Mesenchymal stem cell (in vitro differentiated cells and primary cell): ENCODE measurements at regions not wholly inside any gene's neighbourhood (a gene's known extent, or its start where the extent isn't known, plus 50 kb on each side); places are given as distances from the start of the nearest gene placed in this dataset.
A peak's percentile ranks its signal among the peaks of the same experiment; 100 is the strongest.

Experiments
- DNase-seq: peaks from one replicate; pipeline ENCODE4 v3.0.0-alpha.2; 2013
- H2AFZ ChIP-seq: one replicate; pipeline ENCODE4 v1.6.1; 2013; ENCODE audit warnings: low read depth, mild to moderate bottlenecking, control low read depth, inconsistent platforms, low read length, moderate library complexity
- H2AK5ac ChIP-seq: 2 replicates; pipeline ENCODE4 v1.6.1; 2013; ENCODE audit warnings: low read length, moderate library complexity, mild to moderate bottlenecking, inconsistent platforms; ENCODE audit not compliant: severe bottlenecking
- H2BK120ac ChIP-seq: one replicate; pipeline ENCODE4 v1.6.1; 2013; ENCODE audit warnings: low read depth, mild to moderate bottlenecking, inconsistent platforms, low read length, moderate library complexity
- H2BK12ac ChIP-seq, 2 experiments: one replicate each; pipeline ENCODE4 v1.6.1; 2013; ENCODE audit warnings: inconsistent platforms in 2 of 2, low read length in 2 of 2, mild to moderate bottlenecking in 2 of 2, moderate library complexity in 2 of 2, control low read depth in 1 of 2
- H2BK15ac ChIP-seq: one replicate; pipeline ENCODE4 v1.6.1; 2013; ENCODE audit warnings: mild to moderate bottlenecking, low read depth, inconsistent platforms; ENCODE audit not compliant: poor library complexity, severe bottlenecking
- H2BK5ac ChIP-seq: 2 replicates; pipeline ENCODE4 v1.6.1; 2013; ENCODE audit warnings: low read depth, mild to moderate bottlenecking, low read length, control low read depth, inconsistent platforms; ENCODE audit not compliant: poor library complexity, severe bottlenecking
- H3K14ac ChIP-seq, 2 experiments: one replicate each; pipeline ENCODE4 v1.6.1; 2013; ENCODE audit warnings: inconsistent platforms in 2 of 2, low read length in 2 of 2, control low read depth in 1 of 2, mild to moderate bottlenecking in 1 of 2, moderate library complexity in 1 of 2
- H3K18ac ChIP-seq, 2 experiments: one replicate each; pipeline ENCODE4 v1.6.1; 2013; ENCODE audit warnings: inconsistent platforms in 2 of 2, low read length in 2 of 2, control low read depth in 1 of 2, low read depth in 1 of 2, mild to moderate bottlenecking in 1 of 2
- H3K23ac ChIP-seq, 2 experiments: one replicate each; pipeline ENCODE4 v1.6.1; 2013; ENCODE audit warnings: inconsistent platforms in 2 of 2, low read length in 2 of 2, mild to moderate bottlenecking in 2 of 2, moderate library complexity in 2 of 2, control low read depth in 1 of 2
- H3K27ac ChIP-seq: 2 replicates; pipeline ENCODE4 v1.5.1; 2013; ENCODE audit warnings: mild to moderate bottlenecking, moderate library complexity, low read length, control low read depth, inconsistent platforms; ENCODE audit not compliant: poor library complexity, severe bottlenecking
- H3K27me3 ChIP-seq, 2 experiments: 2 replicates each; pipeline versions ENCODE4 v1.6.1 to v1.7.0; 2013; ENCODE audit warnings: low read length in 2 of 2, mild to moderate bottlenecking in 2 of 2, moderate library complexity in 2 of 2, control low read depth in 1 of 2, inconsistent platforms in 1 of 2; ENCODE audit not compliant: control insufficient read depth in 1 of 2, insufficient read depth in 1 of 2
- H3K36me3 ChIP-seq, 2 experiments: 2 replicates each; pipeline versions ENCODE4 v1.6.1 to v1.7.0; 2013; ENCODE audit warnings: low read length in 2 of 2, control low read depth in 1 of 2, inconsistent platforms in 1 of 2, low read depth in 1 of 2, mild to moderate bottlenecking in 1 of 2; ENCODE audit not compliant: insufficient read depth in 2 of 2, control insufficient read depth in 1 of 2
- H3K4ac ChIP-seq, 2 experiments: one replicate each; pipeline ENCODE4 v1.6.1; 2013; ENCODE audit warnings: inconsistent platforms in 2 of 2, low read length in 2 of 2, mild to moderate bottlenecking in 2 of 2, moderate library complexity in 2 of 2, control low read depth in 1 of 2, low read depth in 1 of 2
- H3K4me1 ChIP-seq: 2 replicates; pipeline ENCODE4 v1.6.1; 2013; ENCODE audit warnings: low read depth, low read length, control low read depth; ENCODE audit not compliant: control insufficient read depth, insufficient read depth
- H3K4me2 ChIP-seq: 2 replicates; pipeline ENCODE4 v1.6.1; 2013; ENCODE audit warnings: low read length, mild to moderate bottlenecking, inconsistent platforms; ENCODE audit not compliant: poor library complexity, severe bottlenecking
- H3K4me3 ChIP-seq, 2 experiments: 2 replicates each; pipeline versions ENCODE4 v1.5.1 to v1.7.0; 2013; ENCODE audit warnings: low read length in 2 of 2, mild to moderate bottlenecking in 2 of 2, control low read depth in 1 of 2, low read depth in 1 of 2; ENCODE audit not compliant: insufficient read depth in 1 of 2
- H3K79me1 ChIP-seq: replicated peaks from 2 replicates; pipeline ENCODE4 v1.6.1; 2013; ENCODE audit warnings: mild to moderate bottlenecking, control low read depth, low read length, inconsistent platforms; ENCODE audit not compliant: poor library complexity, severe bottlenecking
- H3K9ac ChIP-seq: 2 replicates; pipeline ENCODE4 v1.7.0; 2013; ENCODE audit warnings: mild to moderate bottlenecking, low read length, moderate library complexity
- H3K9me3 ChIP-seq: 2 replicates; pipeline ENCODE4 v1.7.0; 2013; ENCODE audit warnings: mild to moderate bottlenecking, low read length; ENCODE audit not compliant: control insufficient read depth
- H4K8ac ChIP-seq: one replicate; pipeline ENCODE4 v1.6.1; 2013; ENCODE audit warnings: inconsistent platforms, mild to moderate bottlenecking, low read length, moderate library complexity
- H4K91ac ChIP-seq: one replicate; pipeline ENCODE4 v1.6.1; 2013; ENCODE audit warnings: mild to moderate bottlenecking, low read length, inconsistent platforms
- WGBS: methylation state at CpG from one replicate; pipeline ENCODE4 v1.1.7; 2013; ENCODE audit warnings: mixed read lengths; 5-methylcytosine and 5-hydroxymethylcytosine counted together

DNA sequence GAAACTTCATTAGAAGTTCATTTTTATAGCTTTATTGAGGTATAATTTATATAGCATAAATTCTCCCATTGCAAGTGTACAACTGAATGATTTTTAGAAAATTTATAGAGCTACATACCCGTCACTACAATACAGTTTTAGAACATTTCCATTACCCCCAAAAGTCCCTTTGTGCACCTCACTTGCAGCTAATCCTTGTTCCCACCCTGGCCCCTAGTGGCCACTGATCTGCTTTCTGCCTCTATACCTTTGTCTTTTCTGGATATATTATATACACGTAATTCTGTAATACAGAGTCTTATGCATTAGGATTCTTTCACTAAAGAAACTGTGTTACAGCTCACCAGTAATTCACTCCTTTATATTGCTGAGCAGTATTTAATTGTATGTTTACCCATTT, 145.1 kb upstream of the DIO2 start:
- peak; percentile 6 for DNase-seq
- Histone ChIP-seq H3K79me1 (no peaks in the 10 kb centered on the region), H2BK5ac (no peak overlapping the region), H4K91ac (no peak overlapping the region), H2BK120ac (no peak overlapping the region), H3K23ac (no peak overlapping the region), H2AK5ac (no peak overlapping the region), H2AFZ (no peak overlapping the region), H3K18ac (no peak overlapping the region), H2BK12ac (no peak overlapping the region), H3K4me2 (no peak overlapping the region), H3K9me3 (no peaks in the 10 kb centered on the region), H3K36me3 (no peaks in the 10 kb centered on the region), H2BK15ac (no peak overlapping the region), H3K4ac (no peak overlapping the region), H3K14ac (no peak overlapping the region), H3K4me3 (no peak overlapping the region), H3K9ac (no peak overlapping the region), H3K27me3 (no peaks in the 10 kb centered on the region), H4K8ac (no peak overlapping the region), H3K27ac (no peak overlapping the region), H3K4me1 (no peaks in the 10 kb centered on the region)
- 83% methylated on average over 1 of the region's 2 CpGs for WGBS

DNA sequence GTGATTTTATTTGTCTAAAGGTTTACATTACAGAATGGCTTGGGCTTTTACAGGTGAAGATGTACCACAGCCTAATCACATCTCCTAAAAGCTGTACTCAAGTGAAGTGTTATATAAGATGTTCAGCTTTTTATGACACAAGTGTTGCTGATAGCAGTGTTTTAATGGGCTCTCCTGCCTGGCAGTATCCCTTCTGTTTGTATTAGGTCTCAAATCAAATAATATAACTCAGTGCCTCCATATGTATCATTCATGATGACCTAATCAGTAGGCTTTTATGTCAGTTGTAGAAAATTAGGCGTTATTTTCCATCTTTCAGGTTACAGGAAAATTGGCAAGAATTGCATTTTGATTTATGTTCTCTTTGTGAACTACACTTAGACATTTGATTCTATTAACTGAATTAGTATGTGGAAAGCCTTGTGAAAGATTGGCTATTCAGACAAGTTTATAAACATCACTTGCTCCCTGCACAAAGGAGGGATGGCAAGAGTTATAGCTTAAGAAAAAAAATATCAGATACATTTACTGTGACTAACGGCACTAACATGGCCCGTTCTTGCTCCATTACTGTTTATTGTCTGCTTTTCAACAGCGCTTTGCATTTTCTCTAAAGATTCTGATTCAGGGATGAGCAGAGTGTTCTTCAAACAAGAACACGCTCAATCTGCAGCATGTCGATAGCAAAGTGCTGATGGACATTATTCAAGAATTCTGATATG, 143.7 kb upstream of the DIO2 start:
- no peak overlapping the region for H2BK12ac ChIP-seq
- H3K4me2 ChIP-seq: no peak overlapping the region
- no peak overlapping the region for H2AK5ac ChIP-seq
- no peak overlapping the region for H4K8ac ChIP-seq
- no peaks in the 10 kb centered on the region for H3K79me1 ChIP-seq
- H3K4ac ChIP-seq: no peak overlapping the region
- H3K9ac ChIP-seq: no peak overlapping the region
- no peak overlapping the region for H2AFZ ChIP-seq
- H3K9me3 ChIP-seq: no peaks in the 10 kb centered on the region
- no peaks in the 10 kb centered on the region for H3K27me3 ChIP-seq
- WGBS: 73% methylated on average over 5 of the region's 6 CpGs
- no peak overlapping the region for H2BK5ac ChIP-seq
- H3K4me1 ChIP-seq: no peaks in the 10 kb centered on the region
- no peak overlapping the region for H2BK15ac ChIP-seq
- no peak overlapping the region for H3K23ac ChIP-seq
- H3K18ac ChIP-seq: no peak overlapping the region
- no peaks in the 10 kb centered on the region for H3K36me3 ChIP-seq
- no peak overlapping the region for H3K27ac ChIP-seq
- no peak overlapping the region for H3K14ac ChIP-seq
- H3K4me3 ChIP-seq: no peak overlapping the region
- H2BK120ac ChIP-seq: no peak overlapping the region
- DNase-seq: no peak
- H4K91ac ChIP-seq: no peak overlapping the region

DNA sequence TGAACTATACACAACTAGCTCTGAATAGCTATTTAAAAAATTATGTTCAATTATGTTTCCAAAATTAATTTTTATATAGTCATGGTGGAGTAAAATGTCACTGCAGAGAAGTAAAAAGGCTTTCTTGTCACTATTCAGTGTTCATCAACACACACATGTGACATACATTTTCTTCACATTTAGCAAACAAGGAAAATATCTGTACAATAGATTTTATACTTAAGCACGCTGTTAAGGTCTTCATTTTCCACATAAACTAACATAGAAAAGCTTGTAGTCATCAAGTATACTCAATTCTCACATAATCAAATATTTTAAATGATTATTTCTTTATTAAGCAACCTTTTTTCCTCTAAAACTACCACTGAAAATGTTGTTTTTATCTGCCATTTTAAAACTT, 141.2 kb upstream of the DIO2 start:
- H3K79me1 ChIP-seq: no peaks in the 10 kb centered on the region
- H3K27ac ChIP-seq: no peak overlapping the region
- H2BK120ac ChIP-seq: no peak overlapping the region
- H2AFZ ChIP-seq: no peak overlapping the region
- no peaks in the 10 kb centered on the region for H3K36me3 ChIP-seq
- H2BK5ac ChIP-seq: no peak overlapping the region
- no peak overlapping the region for H3K4me3 ChIP-seq
- DNase-seq: no peak
- no peak overlapping the region for H2BK12ac ChIP-seq
- no peaks in the 10 kb centered on the region for H3K4me1 ChIP-seq
- H3K4me2 ChIP-seq: no peak overlapping the region
- H2AK5ac ChIP-seq: no peak overlapping the region
- no peaks in the 10 kb centered on the region for H3K27me3 ChIP-seq
- H3K9ac ChIP-seq: no peak overlapping the region
- no peak overlapping the region for H2BK15ac ChIP-seq
- no peak overlapping the region for H3K4ac ChIP-seq
- 80% methylated on average over 1 of the region's 1 CpG for WGBS
- H4K8ac ChIP-seq: no peak overlapping the region
- H3K23ac ChIP-seq: no peak overlapping the region
- H3K18ac ChIP-seq: no peak overlapping the region
- H3K14ac ChIP-seq: no peak overlapping the region
- no peak overlapping the region for H4K91ac ChIP-seq
- no peaks in the 10 kb centered on the region for H3K9me3 ChIP-seq

DNA sequence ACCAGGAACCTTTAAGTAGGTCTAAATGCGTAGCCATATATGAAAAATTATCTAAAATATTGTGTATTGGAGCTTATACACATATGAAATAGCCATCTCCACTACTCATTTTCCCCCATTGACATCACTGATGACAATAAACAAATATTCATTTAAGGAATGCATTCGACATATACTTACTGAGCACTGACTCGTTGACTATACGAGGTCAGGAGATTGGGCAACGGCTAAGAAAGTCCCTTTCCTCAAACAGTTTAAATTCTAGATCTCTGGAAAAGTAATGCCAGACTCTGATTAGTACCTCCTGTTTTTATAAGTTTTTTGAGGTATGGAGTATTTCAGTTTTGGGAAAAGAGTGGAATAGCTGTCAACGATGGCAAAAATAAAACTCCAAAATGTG, 139.4 kb upstream of the DIO2 start:
- H3K36me3 ChIP-seq: no peaks in the 10 kb centered on the region
- DNase-seq: peak; percentile 5
- no peak overlapping the region for H3K4me2 ChIP-seq
- no peak overlapping the region for H2BK5ac ChIP-seq
- no peak overlapping the region for H2BK120ac ChIP-seq
- H3K4me1 ChIP-seq: no peaks in the 10 kb centered on the region
- no peak overlapping the region for H3K23ac ChIP-seq
- H3K27ac ChIP-seq: no peak overlapping the region
- no peak overlapping the region for H2AFZ ChIP-seq
- no peaks in the 10 kb centered on the region for H3K9me3 ChIP-seq
- WGBS: 88% methylated on average over 5 of the region's 6 CpGs
- no peak overlapping the region for H2BK15ac ChIP-seq
- no peak overlapping the region for H3K4ac ChIP-seq
- H2AK5ac ChIP-seq: no peak overlapping the region
- no peaks in the 10 kb centered on the region for H3K27me3 ChIP-seq
- H3K79me1 ChIP-seq: no peaks in the 10 kb centered on the region
- no peak overlapping the region for H4K91ac ChIP-seq
- H3K18ac ChIP-seq: no peak overlapping the region
- no peak overlapping the region for H3K4me3 ChIP-seq
- no peak overlapping the region for H3K14ac ChIP-seq
- H2BK12ac ChIP-seq: no peak overlapping the region
- H4K8ac ChIP-seq: no peak overlapping the region
- H3K9ac ChIP-seq: no peak overlapping the region
